HUDEP-2 (cell line): ENCODE measurements at regions not wholly inside any gene's neighbourhood (a gene's known extent, or its start where the extent isn't known, plus 50 kb on each side); places are given as distances from the start of the nearest gene placed in this dataset.
A peak's percentile ranks its signal among the peaks of the same experiment; 100 is the strongest.

Experiments
- DNase-seq, 76 experiments: peaks; one replicate each; lab custom pipeline; 2025; ENCODE audit not compliant: unreplicated experiment in 76 of 76; lab: John Stamatoyannopoulos, UW

DNA sequence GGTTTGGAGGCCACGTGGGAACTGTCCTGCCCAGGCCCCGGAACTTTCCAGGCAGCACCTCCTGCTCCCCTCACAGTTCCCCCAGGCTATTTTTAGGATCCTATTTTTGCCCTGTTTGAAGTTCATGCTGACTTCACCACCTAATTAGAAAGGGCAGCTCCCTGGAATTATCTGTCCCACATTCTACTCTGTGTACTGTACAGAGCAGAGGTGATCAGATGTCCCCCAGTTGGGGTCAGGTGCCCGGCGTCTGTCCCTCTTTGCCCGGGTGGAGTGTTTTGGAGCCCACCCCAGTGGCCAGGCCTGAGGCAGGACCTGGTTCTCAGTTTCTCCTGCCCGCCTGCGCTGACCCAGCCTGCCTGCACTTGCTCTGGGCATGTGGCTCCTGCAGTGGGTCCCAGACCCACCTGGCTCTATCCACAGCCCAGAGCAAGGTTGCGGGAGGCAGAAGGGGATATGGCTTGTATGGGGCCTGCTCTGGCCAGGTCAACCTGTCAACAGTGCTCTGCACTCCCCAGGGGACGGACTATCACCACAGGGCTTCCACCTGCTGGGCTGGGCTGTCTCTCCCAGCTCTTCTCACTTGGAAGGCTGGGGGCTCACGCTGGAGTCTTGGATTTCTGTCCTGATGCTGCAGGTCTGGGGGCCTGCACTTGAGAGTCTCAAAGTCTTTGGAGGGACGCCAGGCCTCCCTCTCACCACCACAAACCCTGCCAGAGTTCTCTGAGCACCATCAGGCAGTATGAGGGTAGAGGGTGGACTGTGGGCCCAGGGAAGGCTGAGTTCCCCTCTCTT is 268.3 kb downstream of the GADD45G start:
- no peak for DNase-seq

DNA sequence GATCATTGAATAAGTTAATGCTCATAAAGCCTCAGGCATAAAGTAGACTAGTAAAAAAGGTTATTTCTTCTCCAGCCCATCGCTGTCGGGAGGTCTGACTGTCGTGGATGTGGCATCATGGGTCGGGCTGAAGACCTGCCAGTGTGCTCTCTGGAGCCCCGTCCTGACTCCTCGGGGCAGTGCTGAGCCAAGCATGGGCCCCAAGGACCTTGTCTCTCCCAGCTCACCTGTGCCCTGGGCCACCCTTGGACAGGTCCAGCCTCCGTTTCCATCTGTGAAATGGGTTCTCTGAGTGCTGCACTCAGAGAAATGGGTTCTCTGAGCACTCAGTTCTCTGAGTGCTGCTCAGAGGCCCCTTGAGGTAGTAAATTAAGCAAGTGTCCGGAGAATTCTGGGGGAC is 269.0 kb downstream of the GADD45G start:
- no peak for DNase-seq

DNA sequence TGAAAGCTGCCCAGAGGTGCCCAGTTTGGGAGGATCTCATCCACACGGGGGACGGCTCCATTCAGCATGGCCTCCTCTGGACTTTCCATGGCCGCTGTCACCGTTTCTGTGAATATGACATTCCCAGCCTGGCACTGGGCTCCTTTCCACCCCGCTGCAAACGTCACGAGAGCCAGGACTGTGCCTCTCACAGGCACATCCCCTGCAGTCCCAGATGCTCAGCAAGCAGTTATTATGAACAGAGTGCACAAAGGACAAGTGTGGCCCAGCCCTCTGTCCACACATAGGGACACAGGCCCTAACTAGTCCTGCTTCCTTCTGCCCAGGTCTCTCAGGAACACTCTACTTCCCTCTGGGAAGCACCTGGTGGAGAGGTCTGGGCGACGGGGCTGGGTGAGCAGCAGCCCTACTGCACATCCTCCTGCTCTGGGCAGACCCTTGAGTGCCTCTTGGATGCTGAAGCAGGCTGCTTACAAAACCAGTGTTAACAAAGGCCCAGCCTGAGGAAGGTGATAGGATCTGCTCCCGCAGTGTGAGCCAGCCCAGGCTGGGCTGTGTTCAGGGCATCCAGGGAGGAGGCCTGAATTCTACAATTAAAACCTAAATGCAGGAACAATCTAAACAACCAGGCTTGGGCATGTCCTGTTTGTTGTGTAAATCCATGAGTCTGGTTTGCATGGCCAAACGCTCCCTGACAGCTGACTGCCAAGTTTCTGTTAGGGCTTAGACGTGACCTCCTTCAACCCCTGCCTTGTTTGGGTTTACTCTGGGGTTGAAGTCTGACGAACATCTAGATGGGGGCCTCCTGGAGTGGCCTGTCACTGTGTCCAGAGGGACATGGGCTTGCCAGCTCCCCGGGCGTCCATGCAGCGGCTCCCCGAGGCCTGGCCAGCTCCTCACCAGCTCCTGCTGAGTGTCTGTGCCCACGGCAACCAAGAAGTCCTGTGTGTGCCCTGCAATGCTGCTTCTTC is 269.8 kb downstream of the GADD45G start:
- DNase-seq: no peak

DNA sequence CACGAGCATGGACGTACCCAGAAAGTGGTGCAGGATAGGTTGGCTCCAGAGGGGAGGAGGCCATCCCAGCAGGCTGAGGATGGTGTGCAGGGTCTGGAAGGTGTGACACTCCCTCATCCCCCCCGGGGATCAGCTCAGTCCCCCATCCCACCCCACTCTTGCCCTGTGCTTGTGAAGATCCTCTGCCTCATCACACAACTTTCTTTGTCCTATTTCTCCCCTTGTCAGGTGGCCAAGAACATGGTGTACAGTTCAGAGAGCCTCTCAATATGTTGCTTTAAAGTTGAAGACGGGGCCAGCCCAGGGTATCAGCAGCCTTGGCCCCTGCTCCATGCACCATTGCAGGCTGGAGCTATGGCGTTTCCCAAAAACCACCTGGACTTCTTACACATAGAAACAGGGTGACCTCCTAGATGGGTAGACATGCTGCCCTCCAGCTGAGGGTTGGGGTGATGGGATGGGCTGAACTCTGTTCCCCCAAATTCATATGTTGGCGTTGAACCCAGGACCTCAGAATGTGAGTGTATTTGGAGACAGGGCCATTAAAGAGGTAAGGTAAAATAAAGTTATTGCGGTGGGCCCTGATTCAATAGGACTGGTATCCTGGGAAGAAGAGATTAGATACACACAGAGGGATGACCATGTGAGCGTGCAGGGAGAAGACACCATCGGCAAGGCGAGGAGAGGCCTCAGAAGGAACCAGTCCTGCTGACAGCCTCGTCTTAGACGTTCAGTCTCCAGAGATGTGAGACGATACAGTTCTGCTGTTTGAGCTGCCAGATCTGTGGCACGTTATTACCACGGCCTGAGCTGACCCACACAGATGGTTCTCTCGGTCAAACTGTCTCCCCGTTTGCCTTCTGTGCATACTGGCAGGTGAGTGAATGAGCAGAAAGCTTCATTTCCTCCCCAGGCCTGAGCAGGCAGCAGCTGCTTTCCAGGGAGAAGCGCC is 272.5 kb downstream of the GADD45G start:
- DNase-seq: no peak

DNA sequence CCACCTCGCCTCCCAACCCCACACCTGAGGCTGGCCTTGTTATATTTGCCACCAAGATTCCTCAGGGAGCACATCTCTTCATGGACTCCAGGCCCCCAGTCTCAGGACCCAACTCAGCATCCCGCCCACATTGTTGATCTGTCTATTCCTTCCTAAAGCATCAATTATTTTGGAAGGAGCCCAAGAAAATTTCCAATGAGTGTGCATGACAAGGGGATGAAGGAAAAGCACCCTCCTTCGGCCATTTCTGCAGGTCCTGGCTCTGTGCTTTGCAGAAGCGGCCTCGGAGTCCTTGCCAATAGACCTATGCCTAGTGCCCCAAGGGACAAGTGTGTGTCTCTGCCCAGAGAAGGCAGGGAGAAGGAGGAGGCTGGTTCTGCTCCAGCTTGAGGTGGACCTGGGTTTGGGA is 273.2 kb downstream of the GADD45G start:
- DNase-seq: no peak

DNA sequence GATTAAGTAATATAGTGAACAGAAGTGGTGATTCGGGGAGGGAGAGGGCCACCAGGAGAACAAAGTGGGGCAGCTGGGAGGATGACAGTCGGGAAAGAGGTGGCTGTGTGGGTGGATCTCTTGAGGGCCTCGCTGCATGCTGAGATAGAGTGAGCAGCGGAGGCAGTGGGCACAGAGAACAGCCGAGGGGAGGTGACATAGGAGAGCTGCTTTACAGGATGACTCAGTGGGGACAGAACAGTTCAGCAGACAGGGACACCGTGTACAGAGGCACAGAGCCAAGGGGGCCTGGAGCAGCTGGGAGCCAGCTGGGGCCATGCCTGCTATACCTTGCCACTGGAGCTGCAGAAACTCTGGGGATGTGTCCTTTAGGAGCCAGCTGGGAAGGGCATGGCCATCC is 273.9 kb downstream of the GADD45G start:
- peak in 17 of 76 experiments; percentile 2 to 60 (median 28) for DNase-seq

DNA sequence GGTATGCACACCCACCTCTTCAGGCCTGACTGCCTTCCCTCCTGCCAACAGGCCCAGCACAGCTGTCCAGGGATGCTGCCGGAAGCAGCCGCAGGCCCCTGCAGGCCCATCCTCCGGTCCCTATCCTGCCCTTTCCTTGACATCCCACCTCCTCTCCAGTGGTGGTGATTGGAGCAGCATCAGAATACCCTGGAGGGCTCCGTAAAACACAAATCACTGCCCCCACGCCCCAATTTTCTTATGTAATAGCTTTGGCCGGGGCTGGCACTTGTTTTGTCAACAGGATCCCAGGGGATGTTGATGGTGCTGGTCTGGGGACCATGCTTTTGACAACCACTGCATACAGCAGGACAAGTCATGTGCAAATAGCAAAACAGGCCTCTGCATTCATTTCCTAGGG is 274.5 kb downstream of the GADD45G start:
- no peak for DNase-seq

DNA sequence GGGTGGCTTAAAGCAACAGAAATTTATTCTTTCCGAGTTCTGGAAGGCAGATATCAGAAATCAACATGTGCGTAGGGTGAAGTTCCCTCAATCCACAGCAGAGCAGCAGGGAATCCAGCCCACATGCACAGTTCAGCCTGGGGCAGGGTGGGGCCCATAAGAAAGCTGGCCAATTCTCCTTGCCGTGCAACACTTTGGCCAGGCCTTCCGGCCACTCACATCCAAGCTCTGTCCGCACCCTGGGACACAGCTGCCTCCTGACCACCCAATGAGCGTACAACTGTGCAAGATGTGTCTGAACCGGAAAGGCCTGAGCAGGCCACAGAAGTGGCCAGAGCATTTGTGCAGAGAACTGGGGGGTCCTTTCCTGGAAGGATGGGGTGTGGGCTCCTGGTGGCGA is 274.9 kb downstream of the GADD45G start:
- no peak for DNase-seq

DNA sequence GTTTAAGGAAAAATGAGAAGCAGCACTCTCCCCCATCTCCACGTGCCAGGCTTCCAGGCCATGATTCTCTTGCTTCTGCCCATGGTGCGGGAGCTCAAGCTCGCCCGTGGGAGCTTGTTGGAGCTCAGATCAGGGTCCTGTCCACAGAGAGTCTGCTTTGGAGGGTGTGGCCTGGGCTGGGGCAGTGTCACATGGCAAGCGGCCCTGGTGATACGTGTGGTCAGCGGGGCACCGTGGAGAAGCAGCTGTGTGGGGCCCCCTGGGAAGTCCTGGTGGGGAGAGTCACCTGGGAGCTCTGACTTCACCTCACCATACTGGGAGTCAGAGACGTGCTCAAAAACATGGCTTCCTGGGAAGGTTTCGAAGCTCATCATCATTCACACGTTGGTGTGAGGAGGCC is 275.3 kb downstream of the GADD45G start:
- no peak for DNase-seq

DNA sequence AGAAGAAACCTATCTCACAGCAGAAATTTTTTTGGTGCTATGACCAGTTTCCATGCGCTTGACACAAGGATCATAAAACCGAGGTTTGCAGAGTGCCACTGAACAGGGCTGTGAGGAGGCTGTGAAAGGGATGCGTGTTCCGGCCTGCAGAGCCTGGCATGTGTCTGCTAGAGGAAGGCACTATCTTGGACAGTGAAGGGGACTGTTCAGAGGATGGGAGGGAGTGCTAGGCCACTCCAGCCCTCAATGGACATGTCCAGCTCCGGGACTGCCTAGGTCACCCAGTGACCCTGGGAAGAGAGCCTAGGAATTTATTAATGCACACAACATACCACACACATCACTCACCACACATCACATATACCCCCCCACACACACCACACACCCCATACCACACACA is 275.9 kb downstream of the GADD45G start:
- DNase-seq: no peak

DNA sequence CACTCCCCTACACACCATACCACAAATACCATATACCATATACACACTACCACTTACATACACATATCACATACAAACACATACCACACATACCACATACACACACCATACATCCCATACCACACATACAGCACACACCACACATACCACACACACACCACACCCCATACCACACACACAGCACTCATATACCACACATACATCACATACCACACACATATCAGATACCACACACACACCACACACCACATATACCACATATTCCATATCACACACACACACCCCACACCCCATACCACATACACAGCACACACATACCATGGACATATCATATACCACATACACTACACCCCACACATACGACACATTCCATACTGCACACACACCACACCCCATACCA is 276.6 kb downstream of the GADD45G start:
- no peak for DNase-seq

DNA sequence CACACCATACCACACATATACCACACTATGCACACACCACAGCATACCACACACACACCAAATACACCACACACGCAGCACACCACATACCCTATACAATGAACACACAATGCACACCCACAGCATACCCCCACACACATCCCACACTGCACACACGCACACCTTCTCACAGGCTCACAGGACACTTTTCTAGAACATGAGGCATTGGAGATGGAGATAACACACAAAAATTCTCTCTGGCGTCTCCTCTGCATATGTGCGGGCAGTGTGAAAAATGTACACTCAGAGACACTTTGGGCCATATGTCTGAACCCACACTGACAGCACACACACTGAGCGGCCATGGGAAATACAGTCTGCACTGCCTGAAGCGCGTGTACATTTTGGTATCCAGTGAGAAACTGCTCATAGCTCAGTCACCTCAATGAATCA is 278.1 kb downstream of the GADD45G start:
- DNase-seq: no peak

DNA sequence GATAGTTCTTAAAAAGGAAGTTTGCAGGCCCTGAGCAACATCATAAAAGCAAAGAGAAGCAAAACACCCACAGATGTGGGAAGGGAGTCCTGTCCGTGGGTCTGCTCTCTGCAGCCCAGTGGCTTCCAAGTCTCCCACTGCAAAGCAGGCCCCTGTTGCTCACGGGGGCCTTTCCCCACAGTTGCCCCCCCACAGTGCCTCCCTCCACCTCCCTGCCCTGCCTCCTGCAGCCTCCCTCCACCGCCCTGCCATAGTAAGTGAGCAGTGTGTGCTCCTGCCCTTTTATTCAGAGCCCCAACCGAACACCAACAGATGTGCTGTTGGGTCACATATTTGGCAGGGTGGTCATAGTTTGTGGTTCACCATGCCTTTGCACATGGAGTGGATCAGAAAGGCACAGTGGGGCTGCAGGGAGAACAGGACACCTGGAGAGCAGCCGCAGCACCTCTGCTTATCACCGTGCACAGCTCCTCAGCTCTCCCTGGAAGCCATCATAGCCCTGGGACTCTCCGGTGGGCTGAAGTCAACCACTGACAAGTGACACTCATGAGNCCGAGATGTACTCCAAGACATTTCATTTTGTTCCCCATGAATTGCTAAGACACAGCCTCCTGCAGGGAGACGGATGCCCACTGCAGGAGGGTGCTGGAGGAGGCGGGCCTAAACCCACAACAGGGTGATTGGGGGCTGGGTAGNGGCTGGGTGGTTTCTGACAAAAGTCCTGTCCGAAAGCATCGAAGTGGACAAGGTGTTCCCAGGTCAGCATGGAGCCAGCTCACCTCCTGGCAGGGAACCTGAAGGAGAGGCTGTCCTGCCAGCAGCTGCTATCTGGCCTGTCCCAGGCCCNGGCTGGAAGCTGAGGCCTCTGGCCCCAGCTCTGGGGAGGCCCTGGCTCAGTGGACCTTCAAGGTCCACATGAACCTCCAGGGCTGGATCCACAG is 278.9 kb downstream of the GADD45G start:
- DNase-seq: no peak

DNA sequence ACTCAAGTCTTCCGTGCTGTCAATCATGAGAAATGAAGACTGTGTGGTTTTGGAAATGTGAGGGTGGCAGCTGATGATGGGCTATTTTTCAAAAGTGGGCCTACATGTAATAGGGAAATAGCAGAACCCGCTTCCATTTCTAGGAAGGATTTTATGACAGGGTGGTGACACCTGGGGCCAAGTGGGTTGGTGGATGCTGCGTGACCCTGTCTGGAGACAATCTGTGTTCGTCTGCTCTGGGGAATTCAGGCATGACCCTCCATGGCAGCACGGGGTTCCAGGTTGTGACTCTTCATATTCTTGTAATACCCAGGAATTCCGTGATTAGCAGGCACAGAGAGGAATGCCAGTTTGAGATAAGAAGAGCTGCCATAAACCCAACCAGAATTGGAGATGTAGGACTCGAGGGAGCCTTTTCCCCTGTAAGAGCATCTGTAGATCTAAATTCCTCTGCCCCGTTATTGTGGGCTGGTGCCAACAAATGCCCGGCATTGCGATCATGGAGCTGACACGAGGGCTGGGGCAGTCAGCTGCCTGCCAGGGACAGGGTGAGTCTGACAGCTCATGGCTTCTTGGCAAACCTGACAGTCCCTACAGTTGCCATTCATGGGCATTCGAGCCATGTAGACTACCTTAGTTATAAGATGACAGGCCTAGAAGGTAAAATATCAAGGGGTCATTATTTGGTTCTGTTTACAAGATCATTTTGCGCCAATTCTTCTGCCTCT is 279.7 kb downstream of the GADD45G start:
- no peak for DNase-seq

DNA sequence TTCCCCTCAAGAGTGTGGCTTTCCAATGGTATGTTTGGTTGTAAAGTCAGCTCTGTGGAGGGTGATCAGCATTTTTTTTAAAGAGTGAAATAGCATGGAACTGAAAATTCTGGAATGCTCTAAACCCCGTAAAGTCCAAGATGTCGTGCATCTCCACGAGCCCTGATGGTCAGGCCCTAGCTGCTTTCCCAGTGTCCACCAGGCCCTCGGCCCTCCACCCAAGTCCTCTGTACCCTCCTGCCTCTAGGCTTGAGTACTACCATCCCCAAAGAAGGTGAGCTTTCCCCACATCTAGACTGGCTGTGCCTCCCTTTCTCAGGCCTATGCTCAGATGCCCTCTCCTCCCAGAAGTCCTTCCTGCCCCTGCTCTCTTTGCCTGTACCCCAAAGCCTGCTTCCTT is 280.3 kb downstream of the GADD45G start:
- no peak for DNase-seq

DNA sequence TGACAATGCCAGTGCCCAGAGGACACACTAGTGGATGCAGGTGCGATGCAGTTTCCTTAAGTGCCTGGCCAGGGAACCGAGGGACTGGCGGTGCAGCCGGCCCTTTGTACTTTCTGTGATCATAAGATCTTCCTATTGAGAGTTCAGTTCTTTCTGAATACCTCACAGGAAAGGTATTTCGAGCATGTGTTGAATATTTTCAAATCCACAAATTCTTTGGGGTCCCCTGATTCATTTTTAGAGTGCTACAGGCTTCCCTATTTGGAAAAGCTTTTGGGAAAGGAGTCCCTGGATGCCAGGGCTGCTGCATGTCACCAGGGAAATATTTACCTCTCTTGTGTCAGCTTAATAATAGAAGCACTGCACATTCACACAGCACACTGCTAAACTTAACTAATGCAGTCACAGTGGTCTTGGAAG is 281.5 kb downstream of the GADD45G start:
- DNase-seq: no peak

DNA sequence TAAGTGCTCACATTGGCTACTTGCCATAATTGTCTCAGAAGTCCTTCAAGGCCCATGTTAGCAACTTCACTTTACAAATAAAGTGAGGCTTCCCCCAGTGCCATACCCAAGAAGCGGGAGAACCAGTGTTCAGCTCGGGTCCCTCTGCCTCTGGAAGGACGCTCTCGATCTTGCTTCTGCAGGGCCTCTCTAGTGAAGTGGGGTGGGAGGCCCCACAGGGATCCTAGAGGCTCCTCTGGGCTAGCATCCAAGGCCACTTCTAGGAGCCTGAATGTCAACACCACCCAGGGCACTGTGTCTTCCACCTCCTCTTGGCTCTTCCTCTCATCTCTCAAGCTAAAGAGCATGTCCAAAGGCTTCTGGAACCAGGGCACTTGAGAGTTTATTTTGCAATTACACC is 282.5 kb downstream of the GADD45G start:
- no peak for DNase-seq

DNA sequence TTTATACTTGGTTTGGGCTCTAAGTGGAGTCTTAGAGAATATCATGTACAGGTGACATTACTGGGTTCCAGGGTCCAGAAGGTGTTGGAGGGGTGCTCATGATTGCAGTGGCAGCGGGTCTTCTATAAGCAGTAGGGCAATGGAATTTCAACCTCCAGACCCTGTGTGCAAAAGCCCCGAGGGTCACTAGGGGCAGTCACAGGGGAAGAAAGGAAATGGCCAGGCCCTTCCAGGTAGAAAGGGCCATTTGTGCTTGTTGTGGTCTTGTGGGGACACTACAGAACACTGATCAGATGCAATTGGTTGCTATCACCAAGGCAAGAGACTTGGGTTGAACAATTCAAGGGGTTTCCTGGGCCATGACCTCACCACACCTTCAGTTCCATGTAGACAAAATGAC is 283.4 kb downstream of the GADD45G start:
- no peak for DNase-seq

DNA sequence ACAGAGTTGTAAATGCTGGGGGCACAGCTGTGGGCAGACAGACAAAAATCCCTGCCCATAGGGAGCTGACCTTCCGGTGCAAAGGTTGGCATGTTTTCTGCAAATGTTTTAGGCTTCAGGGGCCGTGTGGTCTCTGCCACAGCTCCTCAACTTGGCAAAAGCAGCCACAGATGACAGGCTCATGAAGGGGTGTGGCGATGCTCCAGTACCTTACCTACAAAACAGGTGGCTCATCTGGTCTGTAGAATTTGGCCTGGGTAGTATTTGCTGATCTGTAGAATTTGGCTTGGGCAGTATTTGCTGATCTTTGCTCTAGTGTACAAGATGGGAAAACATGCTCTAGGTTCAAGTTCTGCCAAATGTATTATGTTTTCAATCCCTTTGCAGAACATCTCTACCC is 283.9 kb downstream of the GADD45G start:
- DNase-seq: no peak
